Calu3 (cell line): ENCODE measurements at regions not wholly inside any gene's neighbourhood (a gene's known extent, or its start where the extent isn't known, plus 50 kb on each side); places are given as distances from the start of the nearest gene placed in this dataset.
A peak's percentile ranks its signal among the peaks of the same experiment; 100 is the strongest.

Experiments
- BruUV-seq: library from RNA; stranded (reverse); fragments of 400-500 nt; replicated peaks from 2 replicates; lab custom pipeline; 2021; lab: Mats Ljungman, UMichigan
- CTCF ChIA-PET: fragments of 300-600 bp; sonication (Branson Sonifier 250); formaldehyde crosslinking; loops from one replicate; lab custom pipeline; 2022; ENCODE audit warnings: antibody characterized with exemption; lab: Charles Lee
- DNase-seq: peaks from one replicate; pipeline ENCODE4 v3.0.0; 2022
- H3K27ac Mint-ChIP-seq: one replicate; pipeline ENCODE4 v1.8.0; 2022; ENCODE audit warnings: mixed read lengths; ENCODE audit not compliant: unreplicated experiment
- H3K27me3 Mint-ChIP-seq: one replicate; pipeline ENCODE4 v1.8.0; 2022; ENCODE audit warnings: mixed read lengths; ENCODE audit not compliant: unreplicated experiment
- H3K36me3 Mint-ChIP-seq: one replicate; pipeline ENCODE4 v1.8.0; 2022; ENCODE audit warnings: mild to moderate bottlenecking, moderate library complexity, mixed read lengths; ENCODE audit not compliant: insufficient read depth, unreplicated experiment
- H3K4me1 Mint-ChIP-seq: one replicate; pipeline ENCODE4 v1.8.0; 2022; ENCODE audit warnings: mild to moderate bottlenecking, low read depth, mixed read lengths; ENCODE audit not compliant: unreplicated experiment
- H3K4me3 Mint-ChIP-seq: one replicate; pipeline ENCODE4 v1.8.0; 2022; ENCODE audit warnings: mild to moderate bottlenecking, low read depth, moderate library complexity, mixed read lengths; ENCODE audit not compliant: unreplicated experiment
- H3K9me3 Mint-ChIP-seq: one replicate; pipeline ENCODE4 v1.8.0; 2022; ENCODE audit warnings: low read depth, mixed read lengths; ENCODE audit not compliant: unreplicated experiment
- CTCF ChIP-seq: fragments of 200-600 bp; IDR thresholded peaks from one replicate; pipeline ENCODE4 v1.8.0; 2022; ENCODE audit warnings: antibody characterized with exemption; ENCODE audit not compliant: unreplicated experiment
- intact Hi-C: fragments of 100-400 bp; cut with micrococcal nuclease; formaldehyde crosslinking; loops from one replicate; pipeline ENCODE4 v1.10.0; 2022; ENCODE audit not compliant: unreplicated experiment

- Mint-ChIP-seq H3K36me3 (no peaks in the 10 kb centered on the region), H3K9me3 (no peaks in the 10 kb centered on the region), H3K27ac (no peak overlapping the region), H3K27me3 (no peaks in the 10 kb centered on the region), H3K4me1 (no peaks in the 10 kb centered on the region), H3K4me3 (no peak overlapping the region)
- CTCF ChIA-PET, result interaction anchor here (1.0 to 1.4 kb wide), 2 partner anchors 94 to 229 kb away, joined by 4 to 6 read pairs; no protein-coding TSS in a partner anchor
- intact Hi-C loops, result loop anchor here (5.0 kb wide), 1 partner anchor 629 kb away; no protein-coding TSS in a partner anchor
- no peak for TF ChIP-seq CTCF
- no peak for DNase-seq
- BruUV-seq, result no TSS peak
Measured at GRCh38 chr6:100096341-100096740, 102.3 kb upstream of the MCHR2 start.

GRCh38 chr6:100093405-100093804, 99.4 kb upstream of the MCHR2 start:
- no TSS peak for BruUV-seq
- TF ChIP-seq CTCF, result no peak
- Mint-ChIP-seq H3K4me3 (no peak overlapping the region), H3K4me1 (no peaks in the 10 kb centered on the region), H3K27me3 (no peaks in the 10 kb centered on the region), H3K36me3 (peaks cover 4% of the 10 kb centered on the region), H3K27ac (no peak overlapping the region), H3K9me3 (no peaks in the 10 kb centered on the region)
- CTCF ChIA-PET, result no interaction called here
- intact Hi-C loops, result no loop called here
- no peak for DNase-seq

GRCh38 chr6:100088009-100088408, 94.0 kb upstream of the MCHR2 start:
- no peak for TF ChIP-seq CTCF

GRCh38 chr6:100084991-100085364, 91.0 kb upstream of the MCHR2 start:
- TF ChIP-seq CTCF, result no peak
- no peak for DNase-seq
- H3K27ac Mint-ChIP-seq, result no peak overlapping the region
- intact Hi-C loops, result loop anchor here (1.0 kb wide), 1 partner anchor 21 kb away; no protein-coding TSS in a partner anchor
- H3K36me3 Mint-ChIP-seq, result peaks cover 9% of the 10 kb centered on the region
- BruUV-seq, result no TSS peak
- H3K4me3 Mint-ChIP-seq, result no peak overlapping the region
- H3K4me1 Mint-ChIP-seq, result peaks cover 6% of the 10 kb centered on the region
- H3K9me3 Mint-ChIP-seq, result no peaks in the 10 kb centered on the region
- no peaks in the 10 kb centered on the region for H3K27me3 Mint-ChIP-seq
- CTCF ChIA-PET, result no interaction called here

More at GRCh38 chr6:100088009-100088408, 94.0 kb upstream of the MCHR2 start:
- no peak overlapping the region for H3K4me3 Mint-ChIP-seq
- no peaks in the 10 kb centered on the region for H3K27me3 Mint-ChIP-seq
- CTCF ChIA-PET, result interaction anchor here (0.6 to 1.5 kb wide), 3 partner anchors 10 to 368 kb away, joined by 3 to 4 read pairs (median 3); no protein-coding TSS in a partner anchor
- no TSS peak for BruUV-seq
- H3K9me3 Mint-ChIP-seq, result no peaks in the 10 kb centered on the region
- peak overlapping the region; percentile 89 for H3K27ac Mint-ChIP-seq
- no peak for DNase-seq
- intact Hi-C loops, result no loop called here
- H3K36me3 Mint-ChIP-seq, result peaks cover 9% of the 10 kb centered on the region
- H3K4me1 Mint-ChIP-seq, result peaks cover 6% of the 10 kb centered on the region
